Fibroblast of skin of abdomen (primary cell): ENCODE measurements at regions not wholly inside any gene's neighbourhood (a gene's known extent, or its start where the extent isn't known, plus 50 kb on each side); places are given as distances from the start of the nearest gene placed in this dataset.

ENCODE experiments used
- DNase-seq: peaks from one replicate; pipeline ENCODE4 v3.0.0-alpha.2; 2013

DNA sequence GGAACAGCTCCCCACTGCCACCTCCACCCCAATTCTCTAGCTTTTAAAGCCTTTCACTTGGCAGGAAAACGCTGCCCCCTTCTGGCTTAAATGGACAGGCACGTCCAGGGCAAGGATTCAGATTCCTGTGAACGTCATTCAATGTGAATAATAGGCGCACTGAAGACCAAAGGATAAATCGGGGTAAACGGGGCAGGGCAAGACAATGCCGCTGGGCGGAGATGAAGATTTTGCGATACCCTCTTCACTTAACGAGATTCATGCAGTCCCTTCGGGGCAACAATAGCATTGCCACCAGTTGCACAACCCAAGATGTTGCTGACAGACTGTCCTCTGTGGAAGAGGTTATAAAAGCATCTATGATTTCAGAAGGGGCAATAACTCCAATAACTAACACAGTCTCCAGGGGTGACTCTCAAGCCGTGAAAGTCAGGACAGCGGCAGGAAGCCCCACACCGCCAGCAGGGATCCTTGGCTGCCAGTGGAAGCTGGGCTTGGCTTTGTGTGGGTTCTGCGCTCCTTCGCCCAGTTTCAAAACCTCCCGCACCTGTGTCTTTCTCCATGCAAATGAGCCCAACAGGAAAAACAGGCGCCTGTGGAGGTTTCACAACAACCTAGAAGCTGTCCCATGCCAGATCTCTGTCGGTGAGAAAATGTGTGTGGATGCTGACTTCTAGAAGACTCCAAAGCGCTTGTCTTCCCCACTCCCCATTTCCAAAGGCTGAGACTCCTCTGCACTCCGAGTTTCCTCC, 291.8 kb downstream of the BMP7 start:
- DNase-seq: peak; percentile 50

DNA sequence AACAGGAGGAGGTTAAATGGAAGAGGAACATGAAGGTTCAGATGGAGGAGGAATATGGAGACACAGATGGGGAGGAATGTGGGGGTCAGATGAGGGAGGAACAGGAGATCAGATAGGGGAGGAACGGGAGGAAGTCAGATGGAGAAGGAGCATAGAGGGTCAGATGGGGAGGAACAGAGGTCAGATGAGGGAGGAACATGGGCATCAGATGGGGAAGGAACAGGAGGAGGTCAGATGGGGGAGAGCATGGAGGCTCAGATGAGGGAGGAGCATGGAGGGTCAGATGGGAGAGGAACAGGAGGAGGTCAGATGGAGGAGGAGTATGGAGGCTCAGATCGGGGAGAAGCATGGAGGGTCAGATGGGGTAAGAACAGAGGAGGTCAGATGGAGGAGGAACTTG, 290.6 kb downstream of the BMP7 start:
- no peak for DNase-seq

DNA sequence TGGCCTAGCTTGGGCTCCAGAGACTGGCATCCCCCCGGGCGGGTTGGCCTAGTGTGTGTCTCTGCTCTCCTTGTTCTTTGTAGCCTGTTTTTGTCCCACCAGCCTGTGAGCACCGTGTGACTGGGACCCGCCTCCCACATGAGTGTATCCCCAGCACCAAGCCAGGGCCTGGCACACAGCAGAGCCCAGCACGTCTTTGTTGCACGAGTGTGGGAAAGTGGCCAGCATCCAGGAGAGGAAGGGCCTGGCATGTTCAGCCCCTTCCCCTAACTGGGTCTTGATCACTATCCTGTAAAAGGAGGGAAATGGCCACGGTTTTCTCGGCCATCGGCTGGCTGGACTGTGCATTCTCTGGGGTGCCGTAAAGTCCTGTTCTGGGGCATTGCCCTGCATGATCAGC, 290.1 kb downstream of the BMP7 start:
- no peak for DNase-seq

DNA sequence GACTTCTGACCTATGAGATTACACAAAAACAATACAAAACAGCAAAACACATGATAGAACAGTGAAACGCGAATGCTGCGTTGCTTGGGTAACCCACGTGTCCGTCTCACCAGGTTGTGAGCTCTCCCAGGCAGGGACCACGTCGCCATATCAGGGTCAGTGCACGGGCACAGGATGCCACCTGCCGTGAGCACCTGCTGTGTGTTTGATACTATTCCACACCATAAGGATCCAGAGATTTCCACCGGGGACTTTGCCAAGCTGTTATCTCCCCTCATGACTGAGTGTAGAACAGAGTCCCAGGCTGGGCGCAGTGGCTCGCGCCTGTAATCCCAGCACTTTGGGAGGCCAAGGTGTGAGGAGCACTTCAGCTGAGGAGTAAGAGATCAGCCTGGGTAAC, 288.0 kb downstream of the BMP7 start:
- no peak for DNase-seq

DNA sequence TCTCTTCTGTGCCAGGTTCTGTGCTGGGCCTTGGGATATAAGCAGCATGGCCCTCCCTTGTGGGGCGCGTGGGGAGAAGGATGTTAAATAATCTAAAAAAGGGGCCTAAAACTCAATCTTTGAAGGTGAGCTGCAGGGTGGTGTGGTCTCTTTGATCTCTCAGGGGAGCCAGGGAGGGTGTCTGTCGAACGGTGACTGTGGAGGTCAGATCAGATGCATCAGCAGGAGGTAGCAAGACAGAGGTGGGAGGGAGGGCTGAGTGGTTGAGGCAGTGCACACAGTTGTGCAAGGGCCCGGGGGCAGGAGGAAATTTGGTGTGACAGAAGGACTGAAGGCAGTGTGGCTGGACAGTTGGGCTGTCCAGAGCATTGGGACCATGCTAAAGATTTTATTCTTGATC, 287.3 kb downstream of the BMP7 start:
- DNase-seq: no peak

DNA sequence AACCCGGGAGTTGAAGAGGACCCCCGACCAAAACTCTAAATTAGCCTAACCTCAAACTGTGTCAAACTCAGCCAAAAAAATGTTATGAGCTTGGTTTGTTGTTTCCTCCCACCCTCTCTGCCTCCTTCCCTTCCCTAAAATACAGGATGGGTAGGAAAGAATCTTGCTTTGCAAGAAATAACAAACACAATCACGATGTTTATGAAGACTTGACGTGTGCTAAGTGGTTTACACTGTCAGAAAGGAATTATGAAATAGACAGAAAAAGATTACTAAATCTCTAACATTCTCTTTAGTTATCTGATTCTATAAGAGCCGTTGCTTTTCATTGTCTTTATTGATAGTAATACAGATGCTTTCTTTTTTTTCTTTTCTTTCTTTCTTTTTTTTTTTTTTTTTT, 285.1 kb downstream of the BMP7 start:
- no peak for DNase-seq

DNA sequence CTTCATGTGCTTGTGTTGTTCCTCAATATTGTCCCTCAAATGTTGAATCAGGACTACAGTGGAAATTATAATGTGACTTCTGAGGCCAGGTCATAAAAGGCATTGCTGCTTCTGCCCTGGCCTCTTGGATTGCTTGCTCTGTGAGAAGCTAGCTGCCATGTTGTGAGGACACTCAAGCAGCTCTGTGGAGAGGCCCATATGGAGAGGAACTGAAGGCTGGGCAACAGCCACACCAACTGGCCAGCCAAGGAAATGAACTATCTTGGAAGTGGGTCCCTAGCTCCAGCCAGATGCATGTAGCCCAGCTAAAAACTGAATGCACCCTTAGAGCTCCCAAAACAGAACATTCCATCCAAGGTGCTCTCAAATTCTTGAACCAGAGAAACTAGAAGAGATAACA, 282.6 kb downstream of the BMP7 start:
- DNase-seq: no peak

DNA sequence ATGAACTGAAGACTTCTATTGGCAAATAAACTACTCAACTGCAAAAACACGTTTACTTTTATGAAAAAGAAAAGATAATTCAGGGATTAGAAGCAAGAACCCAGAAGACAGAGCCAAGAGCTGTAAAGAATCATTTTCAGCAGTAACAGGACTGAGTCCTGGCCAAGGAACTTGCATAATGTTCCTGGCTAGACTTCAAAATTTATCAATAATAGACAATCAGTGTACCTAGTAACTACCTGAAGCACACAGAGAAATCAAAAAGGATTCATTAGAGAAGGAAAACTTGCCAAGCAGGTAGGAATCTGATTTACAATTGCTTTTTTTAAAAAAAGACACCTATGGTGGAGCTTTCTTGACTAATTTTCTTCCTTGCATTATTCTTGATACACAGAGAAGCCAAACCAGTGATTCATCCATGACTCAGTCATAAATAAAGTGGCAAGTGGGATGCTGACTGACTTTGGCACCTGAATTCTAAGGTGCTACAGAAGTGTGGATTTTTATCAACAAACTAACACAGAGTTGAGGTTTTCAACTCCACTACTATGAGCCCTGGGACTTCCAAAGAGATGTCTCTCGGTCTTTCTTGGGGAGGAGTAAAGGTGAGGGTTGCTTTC, 281.3 kb downstream of the BMP7 start:
- DNase-seq: no peak

DNA sequence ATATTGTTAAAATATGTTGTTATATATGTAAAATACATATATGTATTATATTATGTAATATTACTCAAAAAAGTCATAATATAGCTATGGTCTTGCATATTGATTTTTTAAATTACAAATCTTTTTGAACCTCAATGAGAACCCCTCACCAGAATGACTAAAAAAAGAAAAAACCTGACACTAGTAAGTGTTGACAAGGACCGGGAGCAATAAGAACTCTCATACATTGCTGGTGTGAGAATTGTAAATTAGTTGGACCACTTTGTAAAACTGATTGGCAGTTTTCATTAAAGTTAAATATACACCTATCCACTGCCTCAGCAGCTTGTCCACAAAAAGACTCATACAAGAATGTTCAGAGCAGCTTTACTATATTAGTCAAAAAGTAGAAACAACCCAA, 280.0 kb downstream of the BMP7 start:
- DNase-seq: no peak

DNA sequence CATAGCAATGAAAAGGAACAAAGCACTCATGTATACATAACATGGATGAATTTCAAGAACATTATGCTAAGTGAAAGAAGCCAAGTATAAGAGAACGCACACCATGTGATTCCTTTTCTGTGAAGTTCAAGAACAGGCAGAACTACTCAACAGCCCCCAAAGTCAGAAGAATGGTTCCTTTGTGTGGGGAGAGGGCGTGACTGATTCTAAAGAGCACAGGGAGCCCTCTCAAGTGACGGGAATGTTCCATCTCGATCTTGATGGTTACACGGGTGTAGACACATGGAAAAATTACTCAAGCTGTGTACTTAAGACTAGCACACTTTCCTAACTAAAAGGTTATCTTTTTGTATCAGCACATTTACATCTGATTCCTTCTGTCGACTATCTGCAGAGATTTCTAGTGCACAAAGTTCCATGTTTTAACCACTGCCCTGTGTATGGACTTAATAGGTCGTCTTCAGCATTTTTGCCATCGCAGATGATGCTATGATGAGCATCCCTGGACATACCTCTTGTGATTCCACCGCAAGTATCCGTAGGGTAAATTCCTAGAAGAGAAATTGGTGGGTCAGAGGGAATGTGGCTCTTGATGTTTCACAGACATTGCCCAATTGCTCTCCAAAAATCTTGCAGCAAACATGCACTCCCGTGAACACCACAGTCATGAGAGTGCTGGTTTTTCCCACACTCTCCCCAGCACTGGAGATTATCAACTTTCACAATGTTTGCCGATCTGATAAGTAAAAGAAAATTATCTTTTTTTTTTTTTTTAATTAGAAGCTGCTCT, 279.3 kb downstream of the BMP7 start:
- DNase-seq: no peak

DNA sequence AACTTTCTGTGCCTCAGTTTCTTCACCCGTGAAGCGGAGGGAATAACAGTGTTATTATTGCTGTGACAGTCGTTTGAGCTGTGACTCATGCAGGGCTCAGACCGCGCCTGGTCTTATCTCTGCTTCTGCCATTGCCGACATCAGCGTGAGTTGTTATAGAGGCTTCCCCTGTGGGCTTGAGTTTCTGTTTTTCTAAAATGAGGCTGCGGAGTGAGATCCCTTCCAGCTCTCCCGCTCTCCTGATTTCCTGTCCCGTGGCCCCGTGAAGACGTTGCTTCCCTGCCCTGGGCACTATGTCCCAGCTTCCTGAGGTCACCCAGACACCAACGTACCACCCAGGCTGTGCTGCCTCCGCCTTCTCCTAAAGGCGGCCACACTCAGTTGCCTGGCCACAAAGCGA, 278.5 kb downstream of the BMP7 start:
- no peak for DNase-seq

DNA sequence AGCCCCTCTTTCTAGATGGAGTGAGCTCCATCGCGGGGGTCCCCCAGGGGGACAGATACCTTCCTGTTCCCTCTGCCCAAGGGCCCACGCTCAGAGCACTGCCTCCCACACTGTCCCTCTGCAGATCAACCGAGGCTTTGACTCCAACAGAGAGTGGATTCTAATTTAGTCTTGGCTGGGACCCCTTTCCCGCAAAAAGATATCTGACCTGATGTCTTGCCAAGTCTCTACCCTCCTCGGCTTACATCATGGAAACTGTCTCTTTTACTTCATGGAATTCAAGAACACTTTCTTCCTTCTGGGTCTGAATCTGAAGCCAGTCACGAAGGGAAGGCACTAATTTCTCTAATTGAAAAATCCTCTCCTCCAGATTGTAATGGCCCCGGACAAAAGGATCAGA, 278.0 kb downstream of the BMP7 start:
- DNase-seq: no peak

DNA sequence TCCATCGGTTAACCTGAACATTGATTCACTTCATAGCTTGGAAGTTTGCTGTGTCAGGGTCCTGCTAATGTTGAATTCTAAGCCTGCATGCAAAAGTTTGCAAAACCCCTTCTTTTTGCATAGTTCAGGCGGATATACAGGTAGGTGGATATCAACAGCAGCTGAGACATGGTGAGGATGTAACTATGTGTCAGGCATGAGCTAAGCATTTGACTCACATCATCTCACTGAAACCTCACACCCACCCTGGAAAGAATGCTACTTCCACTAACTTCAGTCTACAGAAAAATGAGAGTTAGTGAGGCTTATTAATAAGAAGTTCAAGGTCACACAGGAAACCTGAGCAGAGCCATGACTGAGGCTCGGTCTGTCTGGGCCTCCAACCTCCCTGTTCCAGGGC, 276.9 kb downstream of the BMP7 start:
- peak; percentile 5 for DNase-seq

DNA sequence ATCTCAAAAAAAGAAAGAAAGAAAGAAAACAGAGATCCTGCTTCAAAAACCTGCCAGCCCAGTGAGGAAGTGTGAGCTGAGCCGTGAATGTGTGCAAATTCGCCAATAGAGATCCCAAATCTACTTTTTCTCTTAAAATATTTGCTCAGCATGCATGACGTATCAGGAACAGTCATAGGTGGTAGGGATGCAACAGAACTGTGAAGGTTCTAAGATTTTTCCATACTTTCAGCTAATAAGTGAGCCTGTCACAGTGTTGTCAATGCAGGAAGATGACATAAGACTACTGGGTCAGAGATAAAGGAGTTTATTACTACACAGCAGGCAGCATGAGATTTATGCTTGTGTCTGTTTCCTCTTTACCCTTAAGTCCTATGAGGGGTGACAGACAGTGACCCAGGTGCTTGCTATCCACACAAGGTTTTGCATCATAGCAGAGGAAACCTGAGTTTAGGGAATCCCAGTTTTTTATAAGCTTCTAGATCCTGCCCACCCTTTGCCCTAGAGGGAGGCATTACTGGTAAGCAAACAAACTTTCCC, 273.4 kb downstream of the BMP7 start:
- no peak for DNase-seq

DNA sequence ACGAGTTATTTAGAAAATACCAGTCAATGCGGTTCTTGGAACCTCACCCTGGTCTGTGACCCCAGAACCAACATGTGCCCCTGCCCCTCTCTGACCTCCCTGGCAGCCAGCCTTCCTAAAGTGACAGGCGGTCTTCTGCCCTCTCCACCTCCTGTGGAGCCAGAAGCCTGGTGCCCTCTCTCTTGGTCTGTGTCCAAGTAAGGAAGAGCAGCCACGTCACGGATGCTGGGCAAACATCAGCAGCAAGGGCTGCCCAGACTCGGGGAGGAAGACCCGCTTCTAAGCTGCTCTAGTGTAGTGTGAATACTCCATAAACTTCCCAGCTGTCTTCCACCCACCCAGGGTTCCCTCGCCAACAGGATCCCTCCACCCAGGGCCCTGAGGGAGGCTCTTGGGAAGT, 272.4 kb downstream of the BMP7 start:
- no peak for DNase-seq

DNA sequence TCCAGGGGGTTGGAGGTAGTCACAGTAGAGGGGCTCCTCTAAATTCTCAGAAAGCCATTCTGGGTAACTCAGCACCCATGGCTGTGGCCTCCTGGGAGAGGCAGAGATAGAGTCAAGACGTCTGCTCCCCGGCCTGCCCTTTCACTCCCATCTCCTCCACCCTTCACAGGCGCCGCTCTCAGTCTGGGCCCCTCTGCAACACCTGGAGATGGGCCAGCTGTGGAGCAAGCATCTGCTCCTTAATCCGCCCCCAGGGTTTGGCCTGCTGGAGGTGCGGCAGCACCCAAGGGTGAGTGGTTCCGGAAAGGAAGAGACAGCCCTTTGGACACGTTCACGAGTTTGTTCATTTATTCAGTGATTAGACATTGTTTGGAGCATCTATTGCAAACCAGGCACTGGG, 271.3 kb downstream of the BMP7 start:
- no peak for DNase-seq

DNA sequence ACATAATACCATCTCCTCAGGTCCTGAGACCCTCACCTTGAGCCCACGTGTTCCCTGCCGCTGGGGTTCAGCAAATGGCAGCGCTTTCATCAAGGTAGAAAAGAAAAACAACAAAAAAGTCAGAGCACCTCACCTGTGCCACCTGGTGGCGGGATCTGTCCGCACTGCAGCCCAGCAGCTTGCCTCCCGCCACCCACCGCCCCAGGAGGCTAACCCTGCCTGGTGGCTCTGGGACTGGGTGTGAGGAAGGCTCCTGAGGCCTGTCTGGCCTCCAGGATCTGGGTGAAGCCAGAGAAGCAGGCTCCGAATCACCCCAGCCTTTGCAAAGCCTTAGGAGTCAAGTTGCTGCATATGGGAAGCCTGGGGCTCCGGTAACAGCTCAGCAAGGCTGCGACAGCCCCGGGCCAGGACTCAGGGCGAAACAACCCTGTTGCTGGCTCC, 270.8 kb downstream of the BMP7 start:
- no peak for DNase-seq

DNA sequence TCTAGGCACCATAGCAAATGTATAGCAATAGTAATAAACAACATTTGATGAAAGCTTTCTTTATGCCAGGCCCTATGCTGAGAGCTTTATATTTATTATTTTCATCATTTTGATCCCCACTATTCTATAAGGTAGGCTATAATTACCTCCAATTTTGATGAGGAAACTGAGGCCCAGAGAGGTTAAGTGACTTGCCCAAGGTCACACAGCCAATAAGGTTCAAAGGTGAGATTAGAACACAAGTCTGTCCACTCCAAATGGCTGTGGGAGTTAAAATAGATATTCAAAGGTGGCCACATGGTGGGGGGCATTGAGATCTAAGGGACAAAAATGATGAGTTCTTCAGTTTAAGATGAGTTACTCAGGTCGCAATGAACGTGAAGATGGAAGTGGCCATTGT, 269.9 kb downstream of the BMP7 start:
- DNase-seq: no peak

DNA sequence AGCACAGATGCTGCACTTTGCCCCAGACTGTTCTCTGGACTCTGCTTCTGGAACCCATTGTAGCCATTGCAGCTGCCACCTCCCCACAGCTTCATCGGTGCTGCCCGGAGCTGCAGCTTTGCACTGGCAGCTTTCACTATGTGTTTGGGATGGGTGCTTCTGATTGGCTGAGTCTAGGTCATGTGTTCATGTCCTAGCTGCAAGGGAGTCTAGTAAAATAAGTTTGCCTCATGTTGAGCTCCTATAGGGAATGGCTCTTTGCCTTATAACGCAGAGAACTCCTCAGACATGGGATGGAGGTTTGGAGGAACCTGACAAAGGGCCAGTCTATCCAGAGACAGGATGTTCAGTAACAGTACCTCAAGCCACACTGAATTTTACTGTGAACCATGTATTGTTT, 268.0 kb downstream of the BMP7 start:
- DNase-seq: no peak

DNA sequence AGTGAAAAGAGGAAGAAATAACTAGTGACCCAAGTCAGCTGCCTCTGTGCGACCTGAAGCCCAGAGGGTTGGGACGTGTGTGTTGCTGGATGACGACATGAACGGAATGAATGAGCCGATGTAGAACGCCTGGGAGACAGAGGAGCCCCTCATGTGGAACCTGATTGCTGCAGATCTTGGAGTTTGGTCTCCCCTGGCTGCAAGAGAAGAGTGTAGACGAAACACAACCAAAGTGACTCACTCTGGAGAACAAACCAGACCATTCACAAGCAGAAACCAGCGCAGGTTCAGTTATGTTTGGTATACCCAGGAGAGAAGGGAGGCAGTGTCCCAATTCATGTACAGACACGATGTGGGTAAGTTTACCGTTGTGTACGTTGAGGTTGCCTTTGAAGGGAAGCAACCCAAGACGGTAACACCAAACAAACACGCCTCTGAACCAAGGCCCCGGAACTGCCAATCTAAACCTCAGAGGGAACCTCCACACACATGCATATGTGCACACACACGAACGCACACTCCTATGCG, 265.9 kb downstream of the BMP7 start:
- DNase-seq: no peak

DNA sequence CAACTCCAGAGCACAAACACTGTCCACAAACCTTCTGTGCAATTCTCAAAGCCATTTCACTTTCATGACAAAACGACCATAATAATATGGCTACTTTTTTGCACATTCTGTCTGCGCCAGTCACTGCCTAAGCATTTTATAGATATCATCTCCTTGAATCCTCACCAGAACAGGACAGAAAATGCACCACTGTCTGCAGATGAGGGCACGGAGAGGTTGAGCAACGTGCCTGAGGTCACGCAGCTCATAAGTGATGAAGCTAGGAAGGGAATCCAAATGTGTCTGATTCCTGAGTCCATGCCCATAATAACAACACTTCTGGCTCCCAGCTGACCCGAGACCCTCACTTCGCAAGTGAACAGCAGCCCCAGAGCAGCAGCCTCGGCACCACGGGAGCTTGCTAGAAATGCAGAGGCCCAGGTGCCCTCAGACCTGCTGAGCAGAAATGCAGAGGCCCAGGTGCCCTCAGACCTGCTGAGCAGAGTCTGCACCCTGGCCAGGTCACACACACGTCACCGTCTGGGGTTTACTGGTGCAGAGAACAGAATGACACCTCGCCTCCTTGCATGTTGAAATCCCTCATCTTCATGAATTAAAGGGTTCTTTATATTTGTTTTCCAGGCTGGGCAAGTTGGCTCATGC, 265.2 kb downstream of the BMP7 start:
- no peak for DNase-seq

DNA sequence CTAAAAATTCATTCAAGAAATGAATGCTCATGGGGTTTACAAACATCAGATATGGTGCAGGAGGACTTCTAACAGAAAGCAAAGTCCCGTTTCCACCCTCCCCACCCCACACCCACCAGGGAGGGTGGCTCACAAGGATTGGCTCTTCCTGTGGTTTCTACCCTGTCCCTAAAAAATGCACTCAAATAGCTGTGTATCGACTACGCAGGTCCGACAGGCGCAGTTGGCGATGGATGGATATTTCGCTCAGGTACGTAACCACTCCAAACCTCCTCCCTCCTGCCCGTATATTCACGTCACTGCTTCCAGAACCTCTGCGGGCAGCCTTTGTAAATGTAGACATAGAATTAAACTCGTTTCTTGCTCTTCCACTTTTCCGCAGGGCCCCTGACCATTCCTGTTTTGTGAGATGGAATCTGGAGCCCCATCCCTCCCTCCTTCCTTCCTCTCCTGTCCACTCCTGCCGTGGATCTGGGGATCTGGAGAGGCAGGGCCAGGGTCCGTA, 264.3 kb downstream of the BMP7 start:
- no peak for DNase-seq

DNA sequence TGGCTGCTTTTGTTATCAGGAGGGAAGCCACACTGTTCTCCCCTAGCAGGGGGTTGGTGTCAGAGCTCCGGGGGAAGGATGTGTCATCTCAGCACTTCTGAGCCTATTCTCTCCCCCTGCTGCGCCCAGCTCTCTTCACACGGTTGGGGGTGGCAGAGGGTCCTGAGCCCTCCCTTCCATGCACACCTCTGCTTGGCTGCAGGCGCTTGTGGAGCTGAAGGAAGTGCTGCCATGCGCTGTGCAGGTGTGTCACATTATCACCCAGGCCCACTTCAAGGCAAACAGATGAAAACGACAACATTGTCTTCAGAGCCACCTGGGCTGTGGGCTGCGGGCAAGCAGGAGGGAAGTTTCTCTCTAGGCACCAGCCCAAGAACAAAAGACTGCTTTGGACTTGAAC, 263.4 kb downstream of the BMP7 start:
- no peak for DNase-seq
